Mesothelial cell of epicardium (in vitro differentiated cells): ENCODE measurements at regions not wholly inside any gene's neighbourhood (a gene's known extent, or its start where the extent isn't known, plus 50 kb on each side); places are given as distances from the start of the nearest gene placed in this dataset.
"Not testable (repeated sequence)": the region's sequence is repeated elsewhere in the genome, so short reads cannot be mapped to it uniquely, and the experiment has no call there.

ENCODE experiments used
- DNase-seq, 2 experiments: peaks; one replicate each; pipeline ENCODE4 v3.0.0; 2021; ENCODE audit warnings: low spot score in 2 of 2; ENCODE audit not compliant: unreplicated experiment in 2 of 2
- H3K27ac Mint-ChIP-seq: 2 replicates; pipeline ENCODE4 v1.8.0; 2021; ENCODE audit warnings: mixed read lengths
- H3K27me3 Mint-ChIP-seq: 2 replicates; pipeline ENCODE4 v1.8.0; 2021; ENCODE audit warnings: low read depth, mixed read lengths
- H3K36me3 Mint-ChIP-seq: 2 replicates; pipeline ENCODE4 v1.8.0; 2021; ENCODE audit warnings: mixed read lengths
- H3K4me1 Mint-ChIP-seq: 2 replicates; pipeline ENCODE4 v1.8.0; 2021; ENCODE audit warnings: mixed read lengths
- H3K4me3 Mint-ChIP-seq: 2 replicates; pipeline ENCODE4 v1.8.0; 2021; ENCODE audit warnings: mild to moderate bottlenecking, moderate library complexity, mixed read lengths
- H3K9me3 Mint-ChIP-seq: 2 replicates; pipeline ENCODE4 v1.8.0; 2021; ENCODE audit warnings: mixed read lengths
- CTCF ChIP-seq: fragments of 200-600 bp; sonication (generic); IDR thresholded peaks from one replicate; pipeline ENCODE4 v1.5.0; 2021; ENCODE audit warnings: antibody characterized with exemption; ENCODE audit not compliant: unreplicated experiment

- TF ChIP-seq CTCF: no peak
- Mint-ChIP-seq H3K4me3 (no peak overlapping the region), H3K36me3 (no peaks in the 10 kb centered on the region), H3K27me3 (peaks cover 34% of the 10 kb centered on the region), H3K4me1 (no peaks in the 10 kb centered on the region), H3K27ac (no peak overlapping the region), H3K9me3 (no peaks in the 10 kb centered on the region)
- DNase-seq: no peak
Measured at GRCh38 chr9:120306561-120306960, 273.4 kb downstream of the CDK5RAP2 start.

GRCh38 chr9:120306088-120306487, 273.9 kb downstream of the CDK5RAP2 start:
- DNase-seq: no peak
- Mint-ChIP-seq H3K4me1 (no peaks in the 10 kb centered on the region), H3K36me3 (no peaks in the 10 kb centered on the region), H3K4me3 (no peak overlapping the region), H3K9me3 (no peaks in the 10 kb centered on the region), H3K27ac (no peak overlapping the region), H3K27me3 (peaks cover 33% of the 10 kb centered on the region)
- TF ChIP-seq CTCF: no peak

DNA sequence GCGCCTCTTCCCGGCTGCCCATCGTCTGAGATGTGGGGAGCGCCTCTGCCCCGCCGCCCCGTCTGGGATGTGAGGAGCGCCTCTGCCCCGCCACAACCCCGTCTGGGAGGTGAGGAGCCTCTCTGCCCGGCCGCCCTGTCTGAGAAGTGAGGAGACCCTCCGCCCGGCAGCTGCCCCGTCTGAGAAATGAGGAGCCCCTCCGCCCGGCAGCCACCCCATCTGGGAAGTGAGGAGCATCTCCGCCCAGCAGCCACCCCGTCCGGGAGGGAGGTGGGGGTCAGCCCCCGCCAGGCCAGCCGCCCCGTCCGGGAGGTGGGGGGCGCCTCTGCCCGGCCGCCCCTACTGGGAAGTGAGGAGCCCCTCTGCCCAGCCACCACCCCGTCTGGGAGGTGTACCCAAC, 275.1 kb downstream of the CDK5RAP2 start:
- H3K27ac Mint-ChIP-seq, H3K9me3 Mint-ChIP-seq, DNase-seq, H3K36me3 Mint-ChIP-seq, H3K4me1 Mint-ChIP-seq, H3K4me3 Mint-ChIP-seq: not testable (repeated sequence)
- H3K27me3 Mint-ChIP-seq: peaks cover 33% of the 10 kb centered on the region

- Mint-ChIP-seq H3K27ac (no peak overlapping the region), H3K36me3 (no peaks in the 10 kb centered on the region), H3K27me3 (peaks cover 26% of the 10 kb centered on the region), H3K9me3 (no peaks in the 10 kb centered on the region), H3K4me1 (no peaks in the 10 kb centered on the region), H3K4me3 (no peak overlapping the region)
- TF ChIP-seq CTCF: no peak
- no peak for DNase-seq
Measured at GRCh38 chr9:120303519-120303918, 276.4 kb downstream of the CDK5RAP2 start.

- Mint-ChIP-seq H3K4me1 (no peaks in the 10 kb centered on the region), H3K27ac (no peak overlapping the region), H3K36me3 (no peaks in the 10 kb centered on the region), H3K4me3 (no peak overlapping the region), H3K27me3 (peaks cover 8% of the 10 kb centered on the region), H3K9me3 (no peaks in the 10 kb centered on the region)
- TF ChIP-seq CTCF: no peak
- no peak for DNase-seq
Measured at GRCh38 chr9:120299785-120300184, 280.2 kb downstream of the CDK5RAP2 start.

- H3K27ac Mint-ChIP-seq: no peak overlapping the region
- no peak overlapping the region for H3K4me3 Mint-ChIP-seq
- H3K9me3 Mint-ChIP-seq: no peaks in the 10 kb centered on the region
- H3K36me3 Mint-ChIP-seq: no peaks in the 10 kb centered on the region
- DNase-seq: no peak
- no peak for TF ChIP-seq CTCF
- peaks cover 4% of the 10 kb centered on the region for H3K27me3 Mint-ChIP-seq
- peaks cover 1% of the 10 kb centered on the region for H3K4me1 Mint-ChIP-seq
Measured at GRCh38 chr9:120294003-120294402, 286.0 kb downstream of the CDK5RAP2 start.
